ENCODE measurements at regions not wholly inside any gene's neighbourhood (a gene's known extent, or its start where the extent isn't known, plus 50 kb on each side); places are given as distances from the start of the nearest gene placed in this dataset.

GRCh38 chr1:65554829-65555228 lies 134.4 kb downstream of the LEPR start:
- TF ChIP-seq RAD21 (IDR thresholded peaks at IDR 0.05; ENCODE audit: low read length) (no peak), NFE2L2 (IDR thresholded peaks at IDR 0.05; ENCODE audit: low read depth, low read length) (no peak), CTCF (conservative IDR thresholded peaks at IDR 0.05; ENCODE audit: low read depth, low read length) (no peak), FOS (IDR thresholded peaks at IDR 0.05; ENCODE audit: low read depth, low read length) (no peak), RFX5 (IDR thresholded peaks at IDR 0.05; ENCODE audit: low read depth, low read length) (no peak), POLR2A (IDR thresholded peaks at IDR 0.05; ENCODE audit: low read depth, low read length) (no peak), MXI1 (IDR thresholded peaks at IDR 0.05; ENCODE audit: borderline replicate concordance, low read depth, low read length) (no peak), CEBPB (IDR thresholded peaks at IDR 0.05; ENCODE audit: low read depth, low read length) (no peak), USF2 (IDR thresholded peaks at IDR 0.05; ENCODE audit: low read depth, low read length) (no peak), MAFK (IDR thresholded peaks at IDR 0.05; ENCODE audit: low read depth, low read length) (no peak)
